Natural killer cell (primary cell): ENCODE measurements at regions not wholly inside any gene's neighbourhood (a gene's known extent, or its start where the extent isn't known, plus 50 kb on each side); places are given as distances from the start of the nearest gene placed in this dataset.
"Not testable (repeated sequence)": the region's sequence is repeated elsewhere in the genome, so short reads cannot be mapped to it uniquely, and the experiment has no call there.

Experiments
- ATAC-seq, 3 donors: fragments of 150-1000 bp in 2 of 3; fragments of 200-7000 bp in 1 of 3; cut with Tn5 transposase; 1 replicate in 1 of 3; 2 replicates in 2 of 3; pipeline ENCODE4 v1.10.0; 2021; ENCODE audit warnings: mild to moderate bottlenecking in 2 of 3, moderate library complexity in 2 of 3
- DNase-seq, 2 donors: peaks; one replicate each; pipeline versions ENCODE4 v3.0.0 to v3.0.0-alpha.2; 2013 to 2021; ENCODE audit warnings: mixed read lengths in 1 of 2
- H3K27ac ChIP-seq: one replicate; pipeline ENCODE4 v1.5.1; 2013; ENCODE audit warnings: mild to moderate bottlenecking, low read length
- H3K27me3 ChIP-seq: one replicate; pipeline ENCODE4 v1.6.1; 2013; ENCODE audit warnings: low read length; ENCODE audit not compliant: control insufficient read depth, insufficient read depth
- H3K36me3 ChIP-seq: one replicate; pipeline ENCODE4 v1.6.1; 2013; ENCODE audit warnings: low read length; ENCODE audit not compliant: control insufficient read depth, insufficient read depth
- H3K4me1 ChIP-seq: one replicate; pipeline ENCODE4 v1.6.1; 2013; ENCODE audit warnings: low read length; ENCODE audit not compliant: control insufficient read depth, insufficient read depth
- H3K4me3 ChIP-seq: one replicate; pipeline ENCODE4 v1.5.1; 2013; ENCODE audit warnings: low read length
- H3K9me3 ChIP-seq: one replicate; pipeline ENCODE4 v1.6.1; 2013; ENCODE audit warnings: low read length; ENCODE audit not compliant: control insufficient read depth, insufficient read depth
- H3K27ac Mint-ChIP-seq, 2 donors: one replicate each; pipeline ENCODE4 v1.8.0; 2022; ENCODE audit warnings: mild to moderate bottlenecking in 2 of 2, mixed read lengths in 2 of 2, moderate library complexity in 1 of 2
- H3K27me3 Mint-ChIP-seq, 2 donors: one replicate each; pipeline ENCODE4 v1.8.0; 2022; ENCODE audit warnings: low read depth in 2 of 2, mixed read lengths in 2 of 2
- H3K36me3 Mint-ChIP-seq: one replicate; pipeline ENCODE4 v1.8.0; 2022; ENCODE audit warnings: mixed read lengths
- H3K4me1 Mint-ChIP-seq, 2 donors: one replicate each; pipeline ENCODE4 v1.8.0; 2022; ENCODE audit warnings: mixed read lengths in 2 of 2
- H3K4me3 Mint-ChIP-seq: one replicate; pipeline ENCODE4 v1.8.0; 2022; ENCODE audit warnings: mild to moderate bottlenecking, moderate library complexity, mixed read lengths
- H3K9me3 Mint-ChIP-seq, 2 donors: one replicate each; pipeline ENCODE4 v1.8.0; 2022; ENCODE audit warnings: mixed read lengths in 2 of 2
- CTCF ChIP-seq: fragments of 200-600 bp; IDR thresholded peaks from one replicate; pipeline ENCODE4 v1.8.0; 2022; ENCODE audit warnings: antibody characterized with exemption
- WGBS: methylation state at CpG from one replicate; pipeline ENCODE4 v1.1.7; 2013; ENCODE audit warnings: missing lambda C conversion rate; ENCODE audit not compliant: insufficient coverage; 5-methylcytosine and 5-hydroxymethylcytosine counted together
- intact Hi-C: fragments of 100-400 bp; cut with micrococcal nuclease; formaldehyde crosslinking; loops from one replicate; pipeline ENCODE4 v1.14.2; 2022

DNA sequence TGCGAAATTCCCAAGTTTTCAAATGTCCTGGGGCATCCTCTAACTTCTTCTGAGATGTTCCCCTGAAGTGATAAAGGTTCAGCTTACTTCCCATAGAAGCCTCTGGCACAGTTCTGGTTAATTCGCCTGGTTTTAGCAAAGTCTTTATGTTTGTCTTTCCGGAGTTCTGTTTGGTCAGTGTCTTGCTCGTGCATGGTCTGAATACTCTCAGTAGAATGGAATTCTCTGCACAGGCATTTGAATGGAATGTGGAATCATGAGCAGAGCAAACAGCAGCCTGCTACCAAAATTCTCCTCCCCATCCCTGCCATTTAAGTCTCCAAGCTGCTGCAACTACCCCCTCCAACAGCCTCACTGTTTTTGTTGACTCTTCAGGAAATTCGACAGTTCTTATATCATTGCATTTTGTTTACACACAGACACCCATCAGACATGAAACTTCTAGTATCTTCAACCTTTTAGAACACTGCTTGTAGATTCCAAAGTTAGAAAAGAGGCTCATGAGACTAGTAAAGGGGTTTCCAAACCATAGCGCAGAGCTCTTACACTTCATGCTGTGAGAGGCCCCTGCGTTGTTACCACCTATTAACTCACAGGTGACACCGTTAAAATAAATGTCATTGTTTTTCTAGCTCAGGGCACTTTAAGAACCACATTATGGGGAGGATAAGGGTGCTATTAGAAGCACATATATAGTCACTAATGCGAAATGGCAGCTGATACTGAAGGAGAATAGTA lies 129.7 kb downstream of the PLCE1 start:
- DNase-seq (no peak), ATAC-seq (no peak)
- no peaks in the 10 kb centered on the region for H3K4me1 ChIP-seq
- H3K27ac ChIP-seq: no peak overlapping the region
- H3K27me3 ChIP-seq: no peaks in the 10 kb centered on the region
- 82% methylated on average over 6 of the region's 9 CpGs for WGBS
- H3K36me3 ChIP-seq: no peaks in the 10 kb centered on the region
- Mint-ChIP-seq H3K4me3 (no peak overlapping the region), H3K9me3 (no peaks in the 10 kb centered on the region), H3K36me3 (no peaks in the 10 kb centered on the region), H3K27ac (no peak overlapping the region), H3K27me3 (no peaks in the 10 kb centered on the region), H3K4me1 (no peaks in the 10 kb centered on the region)
- intact Hi-C loops: no loop called here
- H3K4me3 ChIP-seq: no peak overlapping the region
- H3K9me3 ChIP-seq: no peaks in the 10 kb centered on the region
- no peak for TF ChIP-seq CTCF

DNA sequence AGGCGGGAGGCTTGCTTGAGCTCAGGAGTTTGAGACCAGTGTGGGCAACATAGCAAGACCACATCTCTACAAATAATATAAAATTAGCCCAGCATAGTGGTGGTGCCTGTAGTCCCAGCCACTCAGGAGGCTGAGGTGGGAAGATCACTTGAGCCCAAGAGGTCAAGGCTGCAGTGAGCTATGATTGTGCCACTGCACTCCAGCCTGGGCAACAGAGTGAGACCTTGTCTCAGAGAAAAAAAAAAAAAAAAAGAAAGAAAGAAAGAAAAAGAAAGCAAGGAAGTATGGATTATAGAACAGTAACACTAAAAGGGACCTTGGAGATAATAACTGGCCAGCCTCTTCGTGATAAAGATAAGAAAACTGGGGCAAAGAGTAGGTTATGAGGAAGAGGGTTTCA lies 130.4 kb downstream of the PLCE1 start:
- ATAC-seq, H3K4me3 ChIP-seq, H3K4me1 ChIP-seq, DNase-seq, H3K4me1 Mint-ChIP-seq, H3K27ac Mint-ChIP-seq, H3K36me3 Mint-ChIP-seq, intact Hi-C loops, H3K27me3 ChIP-seq, H3K9me3 ChIP-seq, H3K4me3 Mint-ChIP-seq, H3K27me3 Mint-ChIP-seq, H3K27ac ChIP-seq, H3K9me3 Mint-ChIP-seq, H3K36me3 ChIP-seq: not testable (repeated sequence)
- WGBS: 100% methylated on average over 1 of the region's 2 CpGs

DNA sequence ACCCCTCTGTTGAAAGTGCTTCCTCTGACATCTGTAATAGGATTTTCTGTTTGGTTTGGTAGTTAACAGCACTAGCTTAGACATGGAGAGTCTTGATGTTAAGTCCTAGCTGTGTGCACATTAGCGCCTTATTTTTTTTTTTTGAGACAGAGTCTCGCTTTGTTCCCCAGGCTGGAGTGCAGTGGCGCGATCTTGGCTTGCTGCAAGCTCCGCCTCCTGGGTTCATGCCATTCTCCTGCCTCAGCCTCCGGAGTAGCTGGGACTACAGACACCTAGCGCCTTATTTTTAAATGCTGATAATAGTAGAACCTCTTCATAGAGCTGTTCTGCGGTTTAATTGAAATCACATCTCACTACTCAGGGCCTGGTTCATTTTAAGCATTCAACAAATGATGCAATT lies 131.5 kb downstream of the PLCE1 start:
- H3K27ac ChIP-seq, H3K4me1 ChIP-seq, H3K27me3 ChIP-seq, H3K36me3 Mint-ChIP-seq, H3K9me3 Mint-ChIP-seq, H3K4me1 Mint-ChIP-seq, H3K27me3 Mint-ChIP-seq, ATAC-seq, H3K4me3 Mint-ChIP-seq, intact Hi-C loops, H3K9me3 ChIP-seq, H3K27ac Mint-ChIP-seq, H3K36me3 ChIP-seq, H3K4me3 ChIP-seq, DNase-seq: not testable (repeated sequence)
- WGBS: 90% methylated on average over 7 of the region's 8 CpGs

GRCh38 chr10:94125856-94126255 lies 132.1 kb downstream of the PLCE1 start:
- DNase-seq (no peak), ATAC-seq (no peak)
- Mint-ChIP-seq H3K9me3 (peaks cover 0 to 2% of the 10 kb centered on the region in 2 donors), H3K27ac (no peak overlapping the region), H3K4me3 (no peak overlapping the region), H3K27me3 (peaks cover 0 to 3% of the 10 kb centered on the region in 2 donors), H3K36me3 (no peaks in the 10 kb centered on the region), H3K4me1 (no peaks in the 10 kb centered on the region)
- Histone ChIP-seq H3K27me3 (no peaks in the 10 kb centered on the region), H3K36me3 (no peaks in the 10 kb centered on the region), H3K9me3 (no peaks in the 10 kb centered on the region), H3K4me3 (no peak overlapping the region), H3K4me1 (no peaks in the 10 kb centered on the region), H3K27ac (no peak overlapping the region)
- no peak for TF ChIP-seq CTCF
- intact Hi-C loops: no loop called here
